ENCODE measurements at regions not wholly inside any gene's neighbourhood (a gene's known extent, or its start where the extent isn't known, plus 50 kb on each side); places are given as distances from the start of the nearest gene placed in this dataset.

GRCh38 chr1:4122513-4123160 is 222.6 kb upstream of the C1orf174 start:
- POLR2A ChIA-PET: no interaction called here
- TF ChIP-seq SUZ12 (IDR thresholded peaks at IDR 0.05) (no peak), HDGF (IDR thresholded peaks at IDR 0.05; ENCODE audit: borderline replicate concordance) (no peak), NFRKB (IDR thresholded peaks at IDR 0.05) (no peak), SP1 (IDR thresholded peaks at IDR 0.05) (no peak), CTBP1 (IDR thresholded peaks at IDR 0.05; ENCODE audit: borderline replicate concordance) (no peak), ARNT (IDR thresholded peaks at IDR 0.05) (no peak), ELF4 (IDR thresholded peaks at IDR 0.05) (no peak)
- CTCF ChIA-PET: no interaction called here
- no peak for DNase-seq (ENCODE audit: extremely low spot score)

DNA sequence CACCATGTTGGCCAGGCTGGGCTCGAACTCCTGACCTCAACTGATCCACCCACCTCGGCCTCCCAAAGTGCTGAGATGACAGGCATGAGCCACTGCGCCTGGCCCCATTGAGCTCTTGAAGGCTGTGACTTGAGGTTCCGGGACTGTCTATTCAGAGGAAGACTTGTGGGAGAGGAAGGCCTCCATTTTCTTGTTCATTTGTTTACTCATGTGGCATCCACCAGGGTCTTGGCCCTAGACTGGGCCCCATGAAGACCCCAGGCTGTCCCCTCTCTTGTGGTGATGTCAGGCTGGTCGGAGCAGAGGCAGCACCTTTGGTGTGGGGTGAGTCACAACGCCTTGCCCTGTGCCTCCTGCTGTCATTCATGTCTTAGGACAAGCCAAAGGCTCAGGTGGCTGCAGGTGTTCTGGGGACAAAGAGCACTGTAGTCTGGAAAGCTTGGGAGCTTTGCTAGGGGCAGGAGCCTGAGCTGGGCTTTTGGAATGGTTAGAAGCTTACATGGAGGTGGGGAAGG is 224.6 kb upstream of the C1orf174 start:
- TF ChIP-seq TARDBP (IDR thresholded peaks at IDR 0.05): no peak
- TF ChIP-seq, protein P1, sequence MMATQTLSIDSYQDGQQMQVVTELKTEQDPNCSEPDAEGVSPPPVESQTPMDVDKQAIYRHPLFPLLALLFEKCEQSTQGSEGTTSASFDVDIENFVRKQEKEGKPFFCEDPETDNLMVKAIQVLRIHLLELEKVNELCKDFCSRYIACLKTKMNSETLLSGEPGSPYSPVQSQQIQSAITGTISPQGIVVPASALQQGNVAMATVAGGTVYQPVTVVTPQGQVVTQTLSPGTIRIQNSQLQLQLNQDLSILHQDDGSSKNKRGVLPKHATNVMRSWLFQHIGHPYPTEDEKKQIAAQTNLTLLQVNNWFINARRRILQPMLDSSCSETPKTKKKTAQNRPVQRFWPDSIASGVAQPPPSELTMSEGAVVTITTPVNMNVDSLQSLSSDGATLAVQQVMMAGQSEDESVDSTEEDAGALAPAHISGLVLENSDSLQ (IDR thresholded peaks at IDR 0.05): no peak
- TF ChIP-seq SUZ12 (IDR thresholded peaks at IDR 0.05): no peak
- TF ChIP-seq CTBP1 (IDR thresholded peaks at IDR 0.05; ENCODE audit: borderline replicate concordance): no peak
- no peak for TF ChIP-seq NFRKB (IDR thresholded peaks at IDR 0.05)
- no peak for DNase-seq (ENCODE audit: extremely low spot score)
- POLR2A ChIA-PET: no interaction called here
- CTCF ChIA-PET: no interaction called here

GRCh38 chr1:4126251-4126650 is 226.2 kb upstream of the C1orf174 start:
- CTCF ChIA-PET: no interaction called here
- TF ChIP-seq ZNF384 (IDR thresholded peaks at IDR 0.05): no peak
- no peak for TF ChIP-seq BHLHE40 (IDR thresholded peaks at IDR 0.05; ENCODE audit: borderline replicate concordance)
- no peak for TF ChIP-seq FOXK2 (IDR thresholded peaks at IDR 0.05)
- no peak for TF ChIP-seq TARDBP (IDR thresholded peaks at IDR 0.05)
- no peak for TF ChIP-seq L3MBTL2 (conservative IDR thresholded peaks at IDR 0.05)
- DNase-seq (ENCODE audit: extremely low spot score): no peak
- POLR2A ChIA-PET: no interaction called here

- POLR2A ChIA-PET: no interaction called here
- CTCF ChIA-PET: no interaction called here
- TF ChIP-seq, protein P1 (IDR thresholded peaks at IDR 0.05): no peak
Measured at GRCh38 chr1:4126731-4127591, 226.9 kb upstream of the C1orf174 start.

DNA sequence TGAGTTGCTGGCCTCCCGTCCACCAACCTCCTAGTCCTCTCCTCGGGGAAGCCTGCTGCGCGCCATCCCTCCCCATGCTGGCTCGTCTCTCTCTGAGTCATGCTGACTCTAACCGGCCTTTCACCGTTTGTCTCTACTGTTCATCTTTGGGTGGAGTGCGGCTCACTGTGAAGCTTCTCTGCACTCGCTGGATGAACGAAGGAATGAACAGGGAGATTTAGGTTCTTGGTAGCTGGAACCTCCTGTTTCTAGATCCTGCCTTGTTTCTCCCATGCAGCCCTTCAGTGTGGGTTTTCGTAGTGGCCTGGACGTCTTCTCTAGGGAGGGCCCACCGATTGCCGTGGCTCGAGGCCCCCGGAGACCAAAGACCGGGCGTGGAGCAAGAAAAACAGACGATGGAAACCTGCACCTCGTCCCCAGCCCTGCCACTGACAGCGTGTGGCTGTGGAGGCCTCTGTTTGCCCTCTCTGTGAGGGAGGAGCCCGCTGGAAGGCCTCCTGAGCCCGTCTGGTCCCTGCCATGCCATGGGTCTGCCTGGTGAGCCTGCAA is 227.6 kb upstream of the C1orf174 start:
- CTCF ChIA-PET: no interaction called here
- POLR2A ChIA-PET: no interaction called here
- DNase-seq (ENCODE audit: extremely low spot score): no peak
- TF ChIP-seq BHLHE40 (IDR thresholded peaks at IDR 0.05; ENCODE audit: borderline replicate concordance) (no peak), LEF1 (IDR thresholded peaks at IDR 0.05; ENCODE audit: borderline replicate concordance) (no peak), FOXM1 (IDR thresholded peaks at IDR 0.05; ENCODE audit: borderline replicate concordance) (no peak), L3MBTL2 (conservative IDR thresholded peaks at IDR 0.05) (no peak), HDGF (IDR thresholded peaks at IDR 0.05; ENCODE audit: borderline replicate concordance) (no peak), FOXK2 (IDR thresholded peaks at IDR 0.05) (no peak)

More at GRCh38 chr1:4126731-4127591, 226.9 kb upstream of the C1orf174 start:
- DNase-seq (ENCODE audit: extremely low spot score): no peak

DNA sequence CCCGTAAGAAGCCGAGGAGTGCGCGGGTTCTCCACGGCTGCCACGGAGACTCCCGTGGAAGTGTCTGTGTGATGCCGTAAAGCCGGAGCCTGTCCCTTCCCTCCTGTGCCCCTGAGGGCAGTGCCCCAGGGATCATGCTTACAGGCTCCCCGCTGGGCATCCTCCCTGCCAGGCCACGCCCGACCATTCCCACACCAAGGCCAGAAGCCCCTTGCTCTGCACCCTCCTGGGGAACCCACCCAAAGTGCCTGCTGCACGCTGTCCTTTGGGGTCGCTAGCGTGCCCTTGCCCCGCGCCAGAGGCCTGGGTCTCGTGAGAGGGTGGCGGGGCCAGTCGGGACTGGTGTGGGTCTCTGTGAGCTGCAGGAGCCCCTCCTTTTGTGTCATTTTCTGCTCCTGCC is 228.5 kb upstream of the C1orf174 start:
- ChIA-PET POLR2A (no interaction called here), CTCF (no interaction called here)
- TF ChIP-seq SP1 (IDR thresholded peaks at IDR 0.05) (no peak), ARNT (IDR thresholded peaks at IDR 0.05) (no peak), TARDBP (IDR thresholded peaks at IDR 0.05) (no peak), BHLHE40 (IDR thresholded peaks at IDR 0.05; ENCODE audit: borderline replicate concordance) (no peak), FOXM1 (IDR thresholded peaks at IDR 0.05; ENCODE audit: borderline replicate concordance) (no peak), SUZ12 (IDR thresholded peaks at IDR 0.05) (no peak), FOXA1 (IDR thresholded peaks at IDR 0.05) (no peak), ELF4 (IDR thresholded peaks at IDR 0.05) (no peak), ZNF384 (IDR thresholded peaks at IDR 0.05) (no peak), NFRKB (IDR thresholded peaks at IDR 0.05) (no peak), L3MBTL2 (conservative IDR thresholded peaks at IDR 0.05) (no peak), HDGF (IDR thresholded peaks at IDR 0.05; ENCODE audit: borderline replicate concordance) (no peak), CTBP1 (IDR thresholded peaks at IDR 0.05; ENCODE audit: borderline replicate concordance) (no peak)
- no peak for DNase-seq (ENCODE audit: extremely low spot score)

GRCh38 chr1:4129693-4130092 is 229.6 kb upstream of the C1orf174 start:
- TF ChIP-seq ZNF384 (IDR thresholded peaks at IDR 0.05): no peak
- TF ChIP-seq BHLHE40 (IDR thresholded peaks at IDR 0.05; ENCODE audit: borderline replicate concordance): no peak
- no peak for TF ChIP-seq ARNT (IDR thresholded peaks at IDR 0.05)
- no peak for TF ChIP-seq FOXM1 (IDR thresholded peaks at IDR 0.05; ENCODE audit: borderline replicate concordance)
- no peak for TF ChIP-seq LEF1 (IDR thresholded peaks at IDR 0.05; ENCODE audit: borderline replicate concordance)
- no peak for TF ChIP-seq HDGF (IDR thresholded peaks at IDR 0.05; ENCODE audit: borderline replicate concordance)
- no peak for TF ChIP-seq CTBP1 (IDR thresholded peaks at IDR 0.05; ENCODE audit: borderline replicate concordance)
- no peak for TF ChIP-seq NFRKB (IDR thresholded peaks at IDR 0.05)
- no peak for TF ChIP-seq L3MBTL2 (conservative IDR thresholded peaks at IDR 0.05)
- TF ChIP-seq SUZ12 (IDR thresholded peaks at IDR 0.05): no peak
- TF ChIP-seq FOXA1 (IDR thresholded peaks at IDR 0.05): no peak
- no peak for TF ChIP-seq FOXK2 (IDR thresholded peaks at IDR 0.05)
- no peak for TF ChIP-seq TARDBP (IDR thresholded peaks at IDR 0.05)
- TF ChIP-seq, protein P1 (IDR thresholded peaks at IDR 0.05): no peak
- TF ChIP-seq ELF4 (IDR thresholded peaks at IDR 0.05): no peak
- no peak for TF ChIP-seq SP1 (IDR thresholded peaks at IDR 0.05)
- no peak for DNase-seq (ENCODE audit: extremely low spot score)
- CTCF ChIA-PET: no interaction called here
- POLR2A ChIA-PET: no interaction called here
